ENCODE measurements at regions not wholly inside any gene's neighbourhood (a gene's known extent, or its start where the extent isn't known, plus 50 kb on each side); places are given as distances from the start of the nearest gene placed in this dataset.

- no peak for TF ChIP-seq ERG (CRISPR knock-in tag; IDR thresholded peaks at IDR 0.05)
- peak; percentile 42; the same call in 1 of the 2 replicates for TF ChIP-seq SMAD3 (CRISPR knock-in tag; IDR thresholded peaks at IDR 0.05; ENCODE audit: borderline replicate concordance)
- no peak for TF ChIP-seq GTF2I (CRISPR knock-in tag; conservative IDR thresholded peaks at IDR 0.05)
- TF ChIP-seq SP1 (CRISPR knock-in tag; conservative IDR thresholded peaks at IDR 0.05) = peak; percentile 33; the same call in 1 of the 2 replicates
- TF ChIP-seq ATF3 (CRISPR knock-in tag; conservative IDR thresholded peaks at IDR 0.05) = no peak
- TF ChIP-seq ZBTB43 (CRISPR knock-in tag; IDR thresholded peaks at IDR 0.05) = peak; percentile 53; the same call in 1 of the 2 replicates
- peak; percentile 58; the same call in 1 of the 2 replicates for TF ChIP-seq USF1 (CRISPR knock-in tag; IDR thresholded peaks at IDR 0.05)
- no peak for TF ChIP-seq JUN (CRISPR knock-in tag; IDR thresholded peaks at IDR 0.05)
- TF ChIP-seq CREM (CRISPR knock-in tag; IDR thresholded peaks at IDR 0.05) = no peak
- TF ChIP-seq TEAD1 (CRISPR knock-in tag; IDR thresholded peaks at IDR 0.05) = 0 out of 2 replicates have a peak, but pooled peaks have one; percentile 47
- no peak for TF ChIP-seq CREB1 (CRISPR knock-in tag; IDR thresholded peaks at IDR 0.05)
- TF ChIP-seq ZNF219 (CRISPR knock-in tag; IDR thresholded peaks at IDR 0.05; ENCODE audit: borderline replicate concordance) = no peak
These were observed 120.1 kb upstream of the NMNAT3 start (continued) for GRCh38 chr3:139797724-139798343.

- ATAC-seq = no peak
- H3K4me3 Mint-ChIP-seq = no peak overlapping the region
- H3K9me3 Mint-ChIP-seq = peaks cover 13% of the 10 kb centered on the region
- no peaks in the 10 kb centered on the region; the same call in 1 of the 2 replicates for H3K27me3 Mint-ChIP-seq (ENCODE audit: low read depth)
- TF ChIP-seq MYBL2 (CRISPR knock-in tag; IDR thresholded peaks at IDR 0.05) = no peak
- no peak for TF ChIP-seq FOXP1 (CRISPR knock-in tag; IDR thresholded peaks at IDR 0.05; ENCODE audit: borderline replicate concordance)
- TF ChIP-seq ZNF281 (CRISPR knock-in tag; IDR thresholded peaks at IDR 0.05) = no peak
- TF ChIP-seq NFE2L1 (CRISPR knock-in tag; IDR thresholded peaks at IDR 0.05) = no peak
- no peak for TF ChIP-seq NFYB (CRISPR knock-in tag; conservative IDR thresholded peaks at IDR 0.05; ENCODE audit: low read depth)
- TF ChIP-seq OVOL2 (CRISPR knock-in tag; IDR thresholded peaks at IDR 0.05; ENCODE audit: borderline replicate concordance) = no peak
- no peak for TF ChIP-seq ZBTB43 (CRISPR knock-in tag; IDR thresholded peaks at IDR 0.05)
- no peak for TF ChIP-seq ZNF425 (CRISPR knock-in tag; conservative IDR thresholded peaks at IDR 0.05)
- no peak for TF ChIP-seq JUN (CRISPR knock-in tag; IDR thresholded peaks at IDR 0.05)
- no peak for TF ChIP-seq ZNF263 (CRISPR knock-in tag; IDR thresholded peaks at IDR 0.05; ENCODE audit: low read depth)
- TF ChIP-seq ZNF396 (CRISPR knock-in tag; IDR thresholded peaks at IDR 0.05; ENCODE audit: borderline replicate concordance) = no peak
- TF ChIP-seq ATF3 (CRISPR knock-in tag; conservative IDR thresholded peaks at IDR 0.05) = no peak
- H3K36me3 Mint-ChIP-seq = no peaks in the 10 kb centered on the region
- POLR2A ChIA-PET = no interaction called here
- DNase-seq (ENCODE audit: low spot score) = no peak
- H3K4me1 Mint-ChIP-seq = no peaks in the 10 kb centered on the region
- no peak overlapping the region for H3K27ac Mint-ChIP-seq
- CTCF ChIA-PET = no interaction called here
These were observed 116.9 kb upstream of the NMNAT3 start for GRCh38 chr3:139794469-139795265.

All from WTC11 (cell line).